Mesodermal cell (in vitro differentiated cells): ENCODE measurements at regions not wholly inside any gene's neighbourhood (a gene's known extent, or its start where the extent isn't known, plus 50 kb on each side); places are given as distances from the start of the nearest gene placed in this dataset.

Source experiments
- H3K27ac ChIP-seq: 2 replicates; pipeline ENCODE4 v1.7.0; 2013; ENCODE audit warnings: mild to moderate bottlenecking, low read depth, low read length, moderate library complexity; ENCODE audit not compliant: severe bottlenecking
- H3K36me3 ChIP-seq: 2 replicates; pipeline ENCODE4 v1.7.1; 2013; ENCODE audit warnings: mild to moderate bottlenecking, low read length, moderate library complexity; ENCODE audit not compliant: control insufficient read depth, insufficient read depth
- H3K4me1 ChIP-seq: one replicate; pipeline ENCODE4 v1.7.1; 2013; ENCODE audit warnings: mild to moderate bottlenecking, low read length; ENCODE audit not compliant: insufficient read depth, control insufficient read depth, poor library complexity, severe bottlenecking
- H3K4me3 ChIP-seq: 2 replicates; pipeline ENCODE4 v1.7.0; 2013; ENCODE audit warnings: low read length, control low read depth, mild to moderate bottlenecking; ENCODE audit not compliant: insufficient read depth, poor library complexity, severe bottlenecking; ENCODE audit errors: extremely low read depth
- H3K9me3 ChIP-seq: 2 replicates; pipeline ENCODE4 v1.7.1; 2013; ENCODE audit warnings: mild to moderate bottlenecking, low read length, moderate library complexity; ENCODE audit not compliant: control insufficient read depth
- WGBS, 2 experiments: methylation state at CpG; one replicate each; pipeline ENCODE4 v1.1.5; 2013; ENCODE audit warnings: missing lambda C conversion rate in 2 of 2; ENCODE audit not compliant: insufficient coverage in 2 of 2; 5-methylcytosine and 5-hydroxymethylcytosine counted together

DNA sequence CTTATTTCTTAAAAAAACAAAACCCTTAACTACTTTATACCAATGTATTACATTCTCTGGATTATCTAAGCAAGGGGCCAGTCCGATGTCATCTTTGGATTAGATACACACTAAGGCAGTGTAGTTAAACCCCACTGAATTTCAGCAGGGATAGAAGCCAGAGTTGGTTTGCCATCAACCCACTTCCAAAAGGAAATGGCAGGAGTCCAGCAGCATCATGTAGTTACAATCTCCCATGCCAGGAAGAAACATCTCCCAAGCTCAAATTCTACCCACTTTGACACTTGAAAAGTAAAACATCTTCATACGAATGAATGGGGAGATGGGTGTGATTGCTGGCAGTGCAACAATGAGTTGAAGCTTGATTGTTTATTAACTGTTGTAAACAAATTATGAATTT, 203.5 kb upstream of the PLXNC1 start:
- Histone ChIP-seq H3K27ac (no peak overlapping the region), H3K9me3 (no peaks in the 10 kb centered on the region), H3K36me3 (no peaks in the 10 kb centered on the region), H3K4me3 (no peak overlapping the region), H3K4me1 (no peaks in the 10 kb centered on the region)
- WGBS, 2 experiments = 100% methylated on average over 1 of the region's 2 CpGs; no CpG with 5 or more reads in 1 of the 2 experiments

DNA sequence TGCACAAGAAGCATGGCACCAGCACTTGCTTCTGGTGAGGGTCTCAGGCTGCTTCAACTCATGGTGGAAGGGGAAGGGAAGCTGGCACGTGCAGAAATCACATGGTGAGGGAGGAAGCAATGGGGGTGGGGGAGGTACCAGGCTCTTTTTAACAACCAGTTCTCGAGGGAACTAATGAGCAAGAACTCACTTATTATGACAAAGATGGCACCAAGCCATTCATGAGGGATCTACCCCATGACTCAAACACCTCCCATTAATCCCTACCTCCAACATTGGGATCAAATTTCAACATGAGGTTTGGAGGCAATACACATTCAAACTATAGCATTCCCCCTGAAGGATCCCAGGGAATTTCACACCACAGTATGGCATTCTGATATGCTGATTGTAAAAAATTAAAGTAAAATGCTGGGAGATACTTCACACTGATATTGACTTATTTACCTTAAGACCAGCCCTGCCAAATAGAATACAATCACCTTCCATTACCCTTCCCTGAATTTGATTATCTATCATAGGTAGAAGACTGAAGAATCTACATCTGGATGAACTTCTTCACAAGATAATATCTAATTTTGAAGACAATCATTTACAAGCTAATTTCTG, 201.7 kb upstream of the PLXNC1 start:
- WGBS, 2 experiments = 82 to 100% methylated on average over 1 of the region's 2 CpGs
- no peaks in the 10 kb centered on the region for H3K4me1 ChIP-seq
- no peak overlapping the region for H3K4me3 ChIP-seq
- no peak overlapping the region for H3K27ac ChIP-seq
- no peaks in the 10 kb centered on the region for H3K36me3 ChIP-seq
- no peaks in the 10 kb centered on the region for H3K9me3 ChIP-seq

DNA sequence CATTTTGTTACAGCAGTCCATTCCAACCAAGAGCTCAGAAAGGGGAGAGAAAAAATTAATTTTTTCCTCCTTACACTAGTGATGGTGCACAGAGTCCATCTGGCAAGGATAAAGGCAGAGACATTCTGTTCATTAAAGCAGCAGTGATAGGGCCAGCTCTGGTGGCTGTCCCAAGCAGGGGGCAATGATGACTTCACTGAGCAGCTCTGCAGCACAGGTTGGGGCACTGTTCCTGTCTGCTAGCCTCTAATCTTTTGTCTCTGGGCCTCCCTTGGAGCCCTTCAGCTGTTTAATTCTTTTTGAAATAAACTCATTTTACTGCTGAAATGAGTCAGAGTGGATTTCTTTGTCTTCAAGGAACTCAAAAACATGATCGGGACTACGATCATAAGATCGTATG, 200.9 kb upstream of the PLXNC1 start:
- no peak overlapping the region for H3K27ac ChIP-seq
- no peaks in the 10 kb centered on the region for H3K9me3 ChIP-seq
- WGBS, 2 experiments = no CpG with 5 or more reads among the region's 3 CpGs
- H3K36me3 ChIP-seq = no peaks in the 10 kb centered on the region
- no peak overlapping the region for H3K4me3 ChIP-seq
- H3K4me1 ChIP-seq = no peaks in the 10 kb centered on the region

DNA sequence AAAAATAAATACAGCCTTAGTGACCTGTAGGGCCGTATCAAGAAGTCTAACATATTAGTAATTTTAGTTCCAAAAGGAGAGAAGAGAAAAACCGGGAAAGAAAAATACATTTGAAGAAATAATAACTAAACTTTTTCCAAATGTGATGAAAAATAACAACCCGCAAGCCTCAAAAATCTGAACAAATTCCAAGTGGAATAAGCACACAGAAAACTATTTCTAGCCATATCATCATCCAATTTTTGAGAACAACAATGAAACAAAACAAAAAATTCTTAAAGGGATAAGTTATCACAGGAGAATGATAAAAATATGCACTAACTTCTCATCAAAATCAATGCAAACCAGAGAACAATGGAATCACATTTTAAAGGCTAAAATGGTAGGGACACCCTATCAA, 198.1 kb upstream of the PLXNC1 start:
- H3K9me3 ChIP-seq = no peaks in the 10 kb centered on the region
- WGBS, 2 experiments = 100% methylated on average over 1 of the region's 3 CpGs; no CpG with 5 or more reads in 1 of the 2 experiments
- H3K36me3 ChIP-seq = no peaks in the 10 kb centered on the region
- no peak overlapping the region for H3K27ac ChIP-seq
- no peaks in the 10 kb centered on the region for H3K4me1 ChIP-seq
- no peak overlapping the region for H3K4me3 ChIP-seq

DNA sequence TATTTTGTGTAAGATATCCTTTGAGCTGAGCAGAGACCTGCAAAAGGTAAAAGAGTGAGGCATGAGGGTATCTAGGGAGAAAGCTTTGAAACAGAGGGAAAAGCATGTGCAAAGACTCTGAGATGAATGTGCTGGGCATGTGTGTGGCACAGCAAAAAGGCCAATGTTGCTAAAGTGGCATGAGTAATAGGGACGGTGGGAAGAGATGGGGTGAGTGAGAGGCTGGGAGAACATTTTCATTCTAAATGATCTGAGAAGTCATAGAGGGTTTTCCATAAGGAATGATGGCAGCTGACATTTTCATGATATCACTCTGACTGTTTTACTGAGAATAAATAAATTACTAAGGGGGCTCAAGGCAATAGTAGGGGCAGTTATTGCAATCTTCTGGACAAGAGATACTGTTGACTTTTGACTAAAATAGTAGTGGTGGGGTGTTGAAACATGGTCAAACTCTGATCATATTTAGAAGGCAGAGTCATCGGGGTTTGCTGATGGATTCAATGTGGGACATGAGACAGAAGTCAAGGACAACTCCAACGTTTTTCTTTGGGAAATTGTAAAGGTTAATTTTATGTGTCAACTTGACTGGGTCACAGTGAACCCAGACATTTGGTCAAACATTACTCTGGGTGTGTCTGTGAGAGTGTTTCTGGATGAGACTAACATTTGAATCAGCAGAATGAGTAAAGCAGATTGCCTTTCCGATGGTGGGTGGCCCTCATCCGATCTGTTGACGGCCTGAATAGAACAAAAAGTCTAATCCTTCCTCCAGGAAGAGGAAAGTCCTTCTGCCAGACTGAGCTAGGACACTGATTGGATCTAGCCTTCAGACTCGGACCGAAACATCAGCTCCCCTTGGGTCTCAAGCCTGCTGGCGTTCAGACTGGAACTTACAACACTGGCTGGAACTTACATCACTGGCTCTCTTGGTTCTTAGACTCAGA, 193.9 kb upstream of the PLXNC1 start:
- 86 to 93% methylated on average over 9 of the region's 9 CpGs for WGBS, 2 experiments
- Histone ChIP-seq H3K36me3 (no peaks in the 10 kb centered on the region), H3K9me3 (peaks cover 6% of the 10 kb centered on the region), H3K4me3 (no peak overlapping the region), H3K27ac (no peak overlapping the region), H3K4me1 (no peaks in the 10 kb centered on the region)

DNA sequence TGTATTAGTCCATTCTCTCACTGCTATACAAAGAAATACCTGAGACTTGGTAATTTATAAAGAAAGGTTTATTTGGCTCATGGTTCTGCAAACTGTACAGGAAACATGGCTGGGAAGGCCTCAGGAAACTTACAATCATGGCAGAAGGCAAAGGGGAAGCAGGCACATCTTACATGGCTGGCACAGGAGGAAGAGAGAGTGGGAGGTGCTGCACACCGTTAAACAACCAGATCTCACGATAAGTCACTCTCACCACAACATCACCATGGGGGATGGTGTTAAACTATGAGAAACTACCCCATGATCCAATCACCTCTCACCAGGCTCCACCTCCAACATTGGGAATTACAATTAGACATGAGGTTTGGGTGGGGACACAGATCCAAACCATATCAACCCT, 191.8 kb upstream of the PLXNC1 start:
- Histone ChIP-seq H3K4me1 (no peaks in the 10 kb centered on the region), H3K9me3 (peaks cover 6% of the 10 kb centered on the region), H3K27ac (no peak overlapping the region), H3K36me3 (no peaks in the 10 kb centered on the region), H3K4me3 (no peak overlapping the region)
- WGBS, 2 experiments = no CpG with 5 or more reads among the region's 2 CpGs

DNA sequence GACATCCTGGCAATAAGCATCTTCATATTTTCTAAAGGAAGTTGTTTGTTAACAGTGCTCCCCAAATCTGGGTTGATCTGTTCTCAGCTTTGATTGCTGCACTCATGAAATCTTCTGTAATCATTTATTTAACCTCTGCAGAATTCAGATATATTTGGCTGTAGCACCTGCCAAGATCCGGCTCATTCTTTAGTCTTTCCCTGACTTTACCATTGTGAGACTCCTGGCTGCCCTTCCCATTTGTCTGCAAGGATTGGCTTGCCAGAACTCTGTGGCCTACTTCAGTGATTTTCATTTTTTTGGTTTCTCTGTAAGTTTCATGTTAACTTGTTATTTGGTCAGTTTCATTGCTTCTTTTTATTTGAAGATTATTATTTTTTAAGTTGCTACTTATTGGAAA, 191.2 kb upstream of the PLXNC1 start:
- 100% methylated on average over 1 of the region's 1 CpG for WGBS, 2 experiments
- no peaks in the 10 kb centered on the region for H3K36me3 ChIP-seq
- H3K4me3 ChIP-seq = no peak overlapping the region
- no peaks in the 10 kb centered on the region for H3K4me1 ChIP-seq
- H3K27ac ChIP-seq = no peak overlapping the region
- H3K9me3 ChIP-seq = peaks cover 6% of the 10 kb centered on the region

DNA sequence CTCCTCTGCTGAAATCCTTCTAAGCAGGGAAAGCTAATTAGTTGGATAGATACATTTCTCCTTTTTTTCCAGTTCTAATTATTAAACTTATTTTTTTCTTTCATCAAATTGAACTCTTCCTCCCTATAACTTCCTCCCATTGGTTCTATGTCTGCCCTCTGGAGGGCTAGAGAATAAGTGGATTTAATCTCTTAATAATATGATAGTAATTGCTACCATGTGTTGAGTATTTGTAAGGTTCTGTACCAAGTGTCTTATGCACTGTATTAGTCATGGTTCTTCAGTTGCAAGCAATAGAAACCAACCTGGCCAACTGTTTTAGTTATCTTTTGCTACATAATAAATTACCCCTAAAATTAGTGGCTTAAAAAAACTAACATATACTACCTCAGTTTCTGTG, 190.5 kb upstream of the PLXNC1 start:
- no peaks in the 10 kb centered on the region for H3K36me3 ChIP-seq
- no peaks in the 10 kb centered on the region for H3K4me1 ChIP-seq

DNA sequence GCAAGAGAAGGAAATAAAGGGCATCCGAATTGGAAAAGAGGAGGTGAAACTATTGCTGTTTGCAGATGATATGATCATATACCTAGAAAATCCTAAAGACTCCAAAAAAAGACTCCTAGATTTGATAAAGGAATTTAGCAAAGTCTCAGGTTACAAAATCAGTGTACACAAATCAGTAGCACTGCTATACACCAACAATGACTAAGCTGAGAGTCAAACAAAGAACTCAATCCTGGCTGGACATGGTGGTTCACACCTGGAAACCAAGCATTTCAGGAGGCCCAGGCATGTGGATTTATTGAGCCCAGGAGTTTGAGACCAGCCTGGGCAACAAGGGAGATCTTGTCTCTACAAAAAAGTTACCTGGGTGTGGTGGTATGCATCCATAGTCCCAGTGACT, 188.7 kb upstream of the PLXNC1 start:
- WGBS, 2 experiments = no CpG with 5 or more reads among the region's 1 CpG
- Histone ChIP-seq H3K36me3 (no peaks in the 10 kb centered on the region), H3K4me1 (no peaks in the 10 kb centered on the region), H3K9me3 (peaks cover 6% of the 10 kb centered on the region), H3K27ac (no peak overlapping the region), H3K4me3 (no peak overlapping the region)

More for the DNA sequence above, 190.5 kb upstream of the PLXNC1 start:
- Histone ChIP-seq H3K4me3 (no peak overlapping the region), H3K27ac (no peak overlapping the region), H3K9me3 (peaks cover 6% of the 10 kb centered on the region)

DNA sequence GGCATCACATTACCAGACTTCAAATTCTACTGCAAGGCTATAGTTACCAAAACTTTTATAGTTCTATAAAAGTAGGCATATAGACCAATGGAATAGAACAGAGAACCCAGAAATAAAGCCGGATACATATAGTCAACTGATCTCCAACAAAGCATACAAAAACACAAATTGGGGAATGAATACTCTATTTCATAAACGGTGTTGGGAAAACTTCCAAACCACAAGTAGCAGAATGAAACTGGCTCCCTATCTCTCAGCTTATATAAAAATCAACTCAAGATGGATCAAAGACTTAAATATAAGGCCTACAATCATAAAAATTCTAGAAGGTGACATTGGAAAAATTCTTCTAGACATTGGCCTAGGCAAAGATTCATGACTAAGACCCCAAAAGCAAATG, 187.9 kb upstream of the PLXNC1 start:
- Histone ChIP-seq H3K36me3 (no peaks in the 10 kb centered on the region), H3K9me3 (peaks cover 6% of the 10 kb centered on the region), H3K4me1 (no peaks in the 10 kb centered on the region), H3K27ac (no peak overlapping the region), H3K4me3 (no peak overlapping the region)
- WGBS, 2 experiments = 100% methylated on average over 1 of the region's 2 CpGs

DNA sequence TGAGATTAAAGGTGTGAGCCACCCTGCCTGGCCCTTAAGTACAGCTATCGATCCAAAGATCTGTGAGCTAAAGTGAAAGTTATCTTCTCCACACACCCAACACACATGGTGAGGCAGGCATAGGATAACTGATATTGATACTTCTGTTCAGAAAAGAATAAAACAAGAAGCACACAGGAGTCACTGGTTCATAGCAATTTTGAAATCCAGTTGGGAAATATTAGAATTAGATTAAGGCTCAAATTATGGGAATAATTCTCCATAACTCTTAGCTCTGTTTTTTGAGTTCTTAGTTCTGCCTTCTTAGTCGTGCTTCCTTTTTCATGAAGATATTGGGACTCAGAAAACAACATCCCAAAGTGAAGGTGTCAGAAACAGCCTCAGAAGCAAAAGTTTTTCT, 186.0 kb upstream of the PLXNC1 start:
- Histone ChIP-seq H3K27ac (no peak overlapping the region), H3K4me1 (no peaks in the 10 kb centered on the region), H3K9me3 (no peaks in the 10 kb centered on the region), H3K4me3 (no peak overlapping the region), H3K36me3 (no peaks in the 10 kb centered on the region)
- 0% methylated on average over 1 of the region's 2 CpGs for WGBS, 2 experiments
